ENCODE measurements at regions not wholly inside any gene's neighbourhood (a gene's known extent, or its start where the extent isn't known, plus 50 kb on each side); places are given as distances from the start of the nearest gene placed in this dataset.
"Not testable (repeated sequence)": the region's sequence is repeated elsewhere in the genome, so short reads cannot be mapped to it uniquely, and the experiment has no call there.

GRCh38 chr6:6412700-6413099, 92.2 kb upstream of the F13A1 start:
- DNase-seq (ENCODE audit: low spot score) = no peak

- DNase-seq (ENCODE audit: low spot score) = no peak
Observed at GRCh38 chr6:6414931-6415330, 94.5 kb upstream of the F13A1 start.

GRCh38 chr6:6417475-6417874, 97.0 kb upstream of the F13A1 start:
- no peak for DNase-seq (ENCODE audit: low spot score)

GRCh38 chr6:6418421-6418820, 98.0 kb upstream of the F13A1 start:
- no peak for DNase-seq (ENCODE audit: low spot score)

- DNase-seq (ENCODE audit: low spot score) = no peak
Observed at GRCh38 chr6:6420107-6420506, 99.6 kb upstream of the F13A1 start.

GRCh38 chr6:6434151-6434550, 113.7 kb upstream of the F13A1 start:
- no peak for DNase-seq (ENCODE audit: low spot score)

- DNase-seq (ENCODE audit: low spot score) = no peak
Observed at GRCh38 chr6:6434723-6435122, 114.3 kb upstream of the F13A1 start.

GRCh38 chr6:6436366-6436765, 115.9 kb upstream of the F13A1 start:
- no peak for DNase-seq (ENCODE audit: low spot score)

- DNase-seq (ENCODE audit: low spot score) = no peak
Observed at GRCh38 chr6:6436946-6437345, 116.5 kb upstream of the F13A1 start.

- no peak for DNase-seq (ENCODE audit: low spot score)
Observed at GRCh38 chr6:6438286-6438685, 117.8 kb upstream of the F13A1 start.

GRCh38 chr6:6439778-6440177, 119.3 kb upstream of the F13A1 start:
- DNase-seq (ENCODE audit: low spot score) = no peak

GRCh38 chr6:6452002-6452401, 131.5 kb upstream of the F13A1 start:
- no peak for DNase-seq (ENCODE audit: low spot score)

GRCh38 chr6:6453186-6453585, 132.7 kb upstream of the F13A1 start:
- no peak for DNase-seq (ENCODE audit: low spot score)

GRCh38 chr6:6455272-6455671, 133.2 kb upstream of the LY86 start:
- no peak for DNase-seq (ENCODE audit: low spot score)

GRCh38 chr6:6458172-6458571, 130.3 kb upstream of the LY86 start:
- DNase-seq (ENCODE audit: low spot score) = no peak

- DNase-seq (ENCODE audit: low spot score) = not testable (repeated sequence)
Observed at GRCh38 chr6:6459963-6460362, 128.6 kb upstream of the LY86 start.

- no peak for DNase-seq (ENCODE audit: low spot score)
Observed at GRCh38 chr6:6460416-6460815, 128.1 kb upstream of the LY86 start.

GRCh38 chr6:6461138-6461537, 127.4 kb upstream of the LY86 start:
- DNase-seq (ENCODE audit: low spot score) = no peak

GRCh38 chr6:6466967-6467761, 121.4 kb upstream of the LY86 start:
- no peak for DNase-seq (ENCODE audit: low spot score)

- DNase-seq (ENCODE audit: low spot score) = no peak
Observed at GRCh38 chr6:6469074-6469473, 119.4 kb upstream of the LY86 start.

- no peak for DNase-seq (ENCODE audit: low spot score)
Observed at GRCh38 chr6:6470123-6470522, 118.4 kb upstream of the LY86 start.

GRCh38 chr6:6471276-6471675, 117.2 kb upstream of the LY86 start:
- no peak for DNase-seq (ENCODE audit: low spot score)

GRCh38 chr6:6474170-6474920, 114.2 kb upstream of the LY86 start:
- DNase-seq (ENCODE audit: low spot score) = no peak

- no peak for DNase-seq (ENCODE audit: low spot score)
Observed at GRCh38 chr6:6479785-6480184, 108.7 kb upstream of the LY86 start.

All from HuH-7.5 (cell line).